HCT116 (cell line): ENCODE measurements at regions not wholly inside any gene's neighbourhood (a gene's known extent, or its start where the extent isn't known, plus 50 kb on each side); places are given as distances from the start of the nearest gene placed in this dataset.

Experiments
- ATAC-seq: fragments of 200-7000 bp; cut with Tn5 transposase; 2 replicates; pipeline ENCODE4 v1.9.1; 2020; ENCODE audit warnings: mild to moderate bottlenecking, moderate library complexity
- BruUV-seq: library from RNA; stranded (reverse); fragments of 400-500 nt; replicated peaks from 2 replicates; lab custom pipeline; 2021; lab: Mats Ljungman, UMichigan
- CTCF ChIA-PET: fragments of 300-600 bp; sonication (Branson Sonifier 250); formaldehyde crosslinking; loops from one replicate; lab custom pipeline; 2021; ENCODE audit warnings: antibody characterized with exemption; lab: Charles Lee
- POLR2A ChIA-PET: fragments of 300-600, 350-600 bp; sonication (Branson Sonifier 250); formaldehyde crosslinking; loops from one replicate; lab custom pipeline; 2021; ENCODE audit warnings: antibody characterized with exemption; lab: Charles Lee
- RAD21 ChIA-PET, 2 experiments: fragments of 300-600 bp; sonication (Branson Sonifier 250); formaldehyde crosslinking; loops; one replicate each; lab custom pipeline; 2023; ENCODE audit warnings: low total read pairs in 2 of 2; ENCODE audit not compliant: uncharacterized antibody in 2 of 2, unreplicated experiment in 2 of 2, low non-redundant PET in 1 of 2; lab: Charles Lee
- DNase-seq: peaks from one replicate; pipeline ENCODE4 v3.0.0-alpha.2; 2010; ENCODE audit warnings: low read depth, low spot score
- H2AFZ ChIP-seq: fragments of 200-600 bp; shearing (Covaris generic), sonication (generic); 2 replicates; pipeline ENCODE4 v1.6.1; 2017; ENCODE audit warnings: low read depth, mixed run types, mixed read lengths, antibody characterized with exemption, low read length; ENCODE audit not compliant: poor library complexity, severe bottlenecking
- H3K27ac ChIP-seq: 2 replicates; pipeline ENCODE4 v1.5.1; 2012; ENCODE audit warnings: low read depth, low read length
- H3K27me3 ChIP-seq: fragments of 200-600 bp; sonication (generic); 2 replicates; pipeline ENCODE4 v1.6.1; 2016; ENCODE audit warnings: mixed run types, low read length, mixed read lengths; ENCODE audit not compliant: insufficient read depth
- H3K36me3 ChIP-seq, 2 experiments: fragments of 200-500 bp in 1 of 2; fragments of 200-600 bp in 1 of 2; sonication (Bioruptor generic) in 1 of 2; sonication (generic) in 1 of 2; 2 replicates each; pipeline versions ENCODE4 v1.5.1 to v1.6.1; 2014 to 2016; ENCODE audit warnings: low read length in 2 of 2, inconsistent platforms in 1 of 2, mixed read lengths in 1 of 2, mixed run types in 1 of 2; ENCODE audit not compliant: insufficient read depth in 2 of 2, control insufficient read depth in 1 of 2
- H3K4me1 ChIP-seq, 2 experiments: fragments of 200-600 bp in 1 of 2; sonication (generic) in 1 of 2; 2 replicates each; pipeline versions ENCODE4 v1.5.1 to v1.6.1; 2012 to 2017; ENCODE audit warnings: low read length in 2 of 2, inconsistent platforms in 1 of 2, mild to moderate bottlenecking in 1 of 2, mixed read lengths in 1 of 2, mixed run types in 1 of 2, moderate library complexity in 1 of 2; ENCODE audit not compliant: insufficient read depth in 2 of 2, control insufficient read depth in 1 of 2
- H3K4me2 ChIP-seq: fragments of 200-600 bp; sonication (generic); 2 replicates; pipeline ENCODE4 v1.6.1; 2017; ENCODE audit warnings: mixed run types, low read length, mixed read lengths
- H3K4me3 ChIP-seq, 2 experiments: fragments of 200-600 bp in 1 of 2; sonication (generic) in 1 of 2; replicated peaks in 1 of 2; 2 replicates each; pipeline ENCODE4 v1.5.1; 2011 to 2016; ENCODE audit warnings: low read length in 2 of 2, control low read depth in 1 of 2, low read depth in 1 of 2, mild to moderate bottlenecking in 1 of 2, mixed read lengths in 1 of 2, mixed run types in 1 of 2
- H3K79me2 ChIP-seq: fragments of 200-600 bp; sonication (generic); 2 replicates; pipeline ENCODE4 v1.6.1; 2017; ENCODE audit warnings: mild to moderate bottlenecking, mixed run types, low read length, moderate library complexity, mixed read lengths; ENCODE audit not compliant: insufficient read depth
- H3K9ac ChIP-seq: fragments of 200-600 bp; sonication (generic); 2 replicates; pipeline ENCODE4 v1.6.1; 2016; ENCODE audit warnings: low read length, mixed read lengths
- H3K9me2 ChIP-seq: fragments of 200-600 bp; sonication (generic), shearing (Covaris generic); 2 replicates; pipeline ENCODE4 v1.6.1; 2017; ENCODE audit warnings: mixed run types, mild to moderate bottlenecking, moderate library complexity; ENCODE audit not compliant: insufficient read depth
- H3K9me3 ChIP-seq, 2 experiments: fragments of 200-500 bp in 1 of 2; fragments of 200-600 bp in 1 of 2; sonication (Bioruptor generic) in 1 of 2; sonication (generic) in 1 of 2; 2 replicates each; pipeline ENCODE4 v1.6.1; 2014 to 2017; ENCODE audit warnings: low read length in 2 of 2, mixed read lengths in 2 of 2, inconsistent platforms in 1 of 2, low read depth in 1 of 2, mild to moderate bottlenecking in 1 of 2, mixed run types in 1 of 2, moderate library complexity in 1 of 2; ENCODE audit not compliant: control insufficient read depth in 1 of 2, insufficient read depth in 1 of 2
- H4K20me1 ChIP-seq: fragments of 200-600 bp; sonication (generic), shearing (Covaris generic); 2 replicates; pipeline ENCODE4 v1.6.1; 2017; ENCODE audit warnings: mixed run types, mild to moderate bottlenecking, moderate library complexity; ENCODE audit not compliant: insufficient read depth
- CEBPB ChIP-seq: IDR thresholded peaks from 2 replicates; pipeline ENCODE4 v1.6.1; 2012; ENCODE audit warnings: low read depth
- ELF1 ChIP-seq: IDR thresholded peaks from 2 replicates; pipeline ENCODE4 v1.6.1; 2012; ENCODE audit warnings: low read depth, borderline replicate concordance
- EZH2 ChIP-seq: fragments of 200-600 bp; sonication (generic); IDR thresholded peaks from 2 replicates; pipeline ENCODE4 v1.6.1; 2017; ENCODE audit warnings: antibody characterized with exemption, mixed run types
- POLR2A ChIP-seq: IDR thresholded peaks from 2 replicates; pipeline ENCODE4 v1.7.0; 2011; ENCODE audit warnings: borderline replicate concordance; ENCODE audit not compliant: insufficient read depth, insufficient read length; ENCODE audit errors: extremely low read depth
- REST ChIP-seq: IDR thresholded peaks from 2 replicates; pipeline ENCODE4 v1.6.1; 2012; ENCODE audit warnings: low read depth
- SP1 ChIP-seq: IDR thresholded peaks from 2 replicates; pipeline ENCODE4 v1.6.1; 2012; ENCODE audit warnings: low read depth
- SRF ChIP-seq: IDR thresholded peaks from 2 replicates; pipeline ENCODE4 v1.6.1; 2012; ENCODE audit warnings: low read depth
- ZBTB33 ChIP-seq: IDR thresholded peaks from 2 replicates; pipeline ENCODE4 v1.6.1; 2011; ENCODE audit warnings: mild to moderate bottlenecking, low read length, moderate library complexity; ENCODE audit not compliant: insufficient replicate concordance; ENCODE audit errors: extremely low read depth
- ZNF274 ChIP-seq: fragments of 200-500 bp; sonication (Bioruptor generic); IDR thresholded peaks from 2 replicates; pipeline ENCODE4 v1.6.1; 2014; ENCODE audit warnings: mild to moderate bottlenecking, low read depth, low read length, inconsistent platforms
- intact Hi-C: fragments of 100-400 bp; cut with micrococcal nuclease; formaldehyde crosslinking; loops from 2 replicates; pipeline ENCODE4 v1.10.0; 2022

- no peaks in the 10 kb centered on the region for H3K9me3 ChIP-seq
- no peak overlapping the region for H2AFZ ChIP-seq
- no peak overlapping the region for H3K4me3 ChIP-seq
- TF ChIP-seq EZH2 (no peak), ZNF274 (no peak), POLR2A (no peak), SRF (no peak), SP1 (no peak), CEBPB (no peak), REST (no peak), ZBTB33 (no peak), ELF1 (no peak)
- ChIA-PET CTCF (interaction anchor here (2.5 kb wide), 1 partner anchor 12 kb away, joined by 20 read pairs; no protein-coding TSS in a partner anchor), POLR2A (interaction anchor here (1.1 kb wide), 1 partner anchor 76 kb away, joined by 3 read pairs; no protein-coding TSS in a partner anchor), RAD21 (no interaction called here)
- H3K27ac ChIP-seq, result no peak overlapping the region
- ATAC-seq (no peak), DNase-seq (no peak)
- no peaks in the 10 kb centered on the region for H3K36me3 ChIP-seq
- no peak overlapping the region for H3K9ac ChIP-seq
- no peaks in the 10 kb centered on the region for H3K27me3 ChIP-seq
- no TSS peak for BruUV-seq
- no peaks in the 10 kb centered on the region for H3K9me2 ChIP-seq
- no peaks in the 10 kb centered on the region for H3K4me1 ChIP-seq
- intact Hi-C loops, result no loop called here
- H3K79me2 ChIP-seq, result no peaks in the 10 kb centered on the region
- H3K4me2 ChIP-seq, result no peak overlapping the region
- no peaks in the 10 kb centered on the region for H4K20me1 ChIP-seq
Measured at GRCh38 chr17:27218719-27219488, 75.0 kb upstream of the WSB1 start.
